ENCODE measurements at regions not wholly inside any gene's neighbourhood (a gene's known extent, or its start where the extent isn't known, plus 50 kb on each side); places are given as distances from the start of the nearest gene placed in this dataset.

- TF ChIP-seq CTCF (IDR thresholded peaks at IDR 0.05; ENCODE audit: low read depth, low read length, missing input control) (no peak), REST (IDR thresholded peaks at IDR 0.05) (no peak), FOXA1 (IDR thresholded peaks at IDR 0.05) (no peak), RAD21 (IDR thresholded peaks at IDR 0.05) (no peak), GABPA (IDR thresholded peaks at IDR 0.05 in 1 of 2, conservative IDR thresholded peaks at IDR 0.05 in 1 of 2) (no peak), YY1 (IDR thresholded peaks at IDR 0.05) (no peak), ATF3 (IDR thresholded peaks at IDR 0.05) (no peak), SP1 (IDR thresholded peaks at IDR 0.05) (no peak), MAX (IDR thresholded peaks at IDR 0.05) (no peak), JUND (IDR thresholded peaks at IDR 0.05) (no peak), EGR1 (IDR thresholded peaks at IDR 0.05; ENCODE audit: low read depth in 2 of 2) (no peak)
Observed at GRCh38 chr13:91079176-91079575, 268.3 kb upstream of the MIR17HG start.

All from liver (tissue), 3 donors.